ENCODE measurements at regions not wholly inside any gene's neighbourhood (a gene's known extent, or its start where the extent isn't known, plus 50 kb on each side); places are given as distances from the start of the nearest gene placed in this dataset.

GRCh38 chr14:29388571-29388970 is 539.1 kb downstream of the PRKD1 start:
- Histone ChIP-seq H3K4me1 (no peaks in the 10 kb centered on the region), H3K27ac (replicated peaks in 1 of 4) (no peak overlapping the region), H3K36me3 (no peaks in the 10 kb centered on the region), H3K4me3 (no peak overlapping the region), H3K9me3 (no peaks in the 10 kb centered on the region), H3K27me3 (no peaks in the 10 kb centered on the region)
- no peak for DNase-seq (ENCODE audit: extremely low spot score)
- intact Hi-C loops (cut with DNase I) = no loop called here
- no peak for TF ChIP-seq POLR2AphosphoS5 (IDR thresholded peaks at IDR 0.05)
- no peak for TF ChIP-seq EP300 (IDR thresholded peaks at IDR 0.05)
- TF ChIP-seq CTCF (IDR thresholded peaks at IDR 0.05) = no peak
- no peak for TF ChIP-seq POLR2A (IDR thresholded peaks at IDR 0.05; ENCODE audit: low read depth)
- 83% methylated on average over 2 of the region's 2 CpGs for whole genome bisulfite sequencing

GRCh38 chr14:29390081-29390832 is 537.4 kb downstream of the PRKD1 start:
- TF ChIP-seq CTCF (IDR thresholded peaks at IDR 0.05) (no peak), EP300 (IDR thresholded peaks at IDR 0.05) (no peak), POLR2A (IDR thresholded peaks at IDR 0.05; ENCODE audit: low read depth) (no peak), POLR2AphosphoS5 (IDR thresholded peaks at IDR 0.05) (no peak)
- 60% methylated on average over 16 of the region's 16 CpGs for WGBS
- Histone ChIP-seq H3K36me3 (no peaks in the 10 kb centered on the region), H3K4me1 (no peaks in the 10 kb centered on the region), H3K9me3 (no peaks in the 10 kb centered on the region), H3K27me3 (no peaks in the 10 kb centered on the region), H3K4me3 (no peak overlapping the region), H3K27ac (replicated peaks in 1 of 4) (no peak overlapping the region)
- no peak for DNase-seq (ENCODE audit: extremely low spot score)
- intact Hi-C loops (cut with DNase I) = no loop called here

GRCh38 chr14:29391231-29391630 is 536.4 kb downstream of the PRKD1 start:
- no peak overlapping the region for H3K27ac ChIP-seq (replicated peaks in 1 of 4)
- intact Hi-C loops (cut with DNase I) = no loop called here
- H3K4me3 ChIP-seq = no peak overlapping the region
- no peaks in the 10 kb centered on the region for H3K36me3 ChIP-seq
- DNase-seq (ENCODE audit: extremely low spot score) = no peak
- TF ChIP-seq EP300 (IDR thresholded peaks at IDR 0.05) (no peak), CTCF (IDR thresholded peaks at IDR 0.05) (no peak), POLR2AphosphoS5 (IDR thresholded peaks at IDR 0.05) (no peak)
- H3K4me1 ChIP-seq = no peaks in the 10 kb centered on the region
- no peaks in the 10 kb centered on the region for H3K27me3 ChIP-seq
- no peaks in the 10 kb centered on the region for H3K9me3 ChIP-seq
- WGBS = 79% methylated on average over 4 of the region's 4 CpGs

GRCh38 chr14:29391801-29392200 is 535.8 kb downstream of the PRKD1 start:
- no peak for TF ChIP-seq CTCF (IDR thresholded peaks at IDR 0.05)
- TF ChIP-seq POLR2AphosphoS5 (IDR thresholded peaks at IDR 0.05) = no peak
- no peak for TF ChIP-seq EP300 (IDR thresholded peaks at IDR 0.05)
- TF ChIP-seq POLR2A (IDR thresholded peaks at IDR 0.05; ENCODE audit: low read depth) = no peak
- no peak for DNase-seq (ENCODE audit: extremely low spot score)
- intact Hi-C loops (cut with DNase I) = no loop called here
- Histone ChIP-seq H3K36me3 (no peaks in the 10 kb centered on the region), H3K27me3 (no peaks in the 10 kb centered on the region), H3K9me3 (no peaks in the 10 kb centered on the region), H3K27ac (replicated peaks in 1 of 4) (no peak overlapping the region), H3K4me3 (no peak overlapping the region), H3K4me1 (no peaks in the 10 kb centered on the region)
- 54% methylated on average over 2 of the region's 2 CpGs for WGBS

- intact Hi-C loops (cut with DNase I) = no loop called here
- H3K27ac ChIP-seq (replicated peaks in 1 of 4) = no peak overlapping the region
- no peak overlapping the region for H3K4me3 ChIP-seq
- no peaks in the 10 kb centered on the region for H3K36me3 ChIP-seq
- WGBS = 85% methylated on average over 3 of the region's 3 CpGs
- no peaks in the 10 kb centered on the region for H3K27me3 ChIP-seq
- no peaks in the 10 kb centered on the region for H3K4me1 ChIP-seq
- TF ChIP-seq EP300 (IDR thresholded peaks at IDR 0.05) (no peak), POLR2A (IDR thresholded peaks at IDR 0.05; ENCODE audit: low read depth) (no peak), CTCF (IDR thresholded peaks at IDR 0.05) (no peak), POLR2AphosphoS5 (IDR thresholded peaks at IDR 0.05) (no peak)
- no peak for DNase-seq (ENCODE audit: extremely low spot score)
- no peaks in the 10 kb centered on the region for H3K9me3 ChIP-seq
Observed at GRCh38 chr14:29392287-29392686, 535.4 kb downstream of the PRKD1 start.
